Spinal cord (tissue), 9 donors: ENCODE measurements at regions not wholly inside any gene's neighbourhood (a gene's known extent, or its start where the extent isn't known, plus 50 kb on each side); places are given as distances from the start of the nearest gene placed in this dataset.

Experiments
- DNase-seq, 6 donors: peaks; one replicate each; pipeline versions ENCODE4 v3.0.0 to v3.0.0-alpha.2; 2013 to 2015; ENCODE audit warnings: low spot score in 6 of 6, low read depth in 4 of 6
- H3K27ac ChIP-seq: one replicate; pipeline ENCODE4 v1.5.1; 2013; ENCODE audit warnings: low read depth, low read length, control low read depth
- H3K27me3 ChIP-seq: one replicate; pipeline ENCODE4 v1.6.1; 2013; ENCODE audit warnings: low read length; ENCODE audit not compliant: control insufficient read depth, insufficient read depth
- H3K36me3 ChIP-seq: one replicate; pipeline ENCODE4 v1.6.1; 2013; ENCODE audit warnings: low read length; ENCODE audit not compliant: control insufficient read depth, insufficient read depth
- H3K4me1 ChIP-seq: one replicate; pipeline ENCODE4 v1.6.1; 2013; ENCODE audit warnings: low read length; ENCODE audit not compliant: control insufficient read depth, insufficient read depth
- H3K4me3 ChIP-seq: one replicate; pipeline ENCODE4 v1.5.1; 2013; ENCODE audit warnings: low read depth, low read length, control low read depth
- H3K9me3 ChIP-seq: one replicate; pipeline ENCODE4 v1.6.1; 2013; ENCODE audit warnings: low read length; ENCODE audit not compliant: control insufficient read depth, insufficient read depth
- WGBS: methylation state at CpG from one replicate; pipeline ENCODE4 v1.1.5; 2013; ENCODE audit warnings: missing lambda C conversion rate; ENCODE audit not compliant: insufficient coverage; 5-methylcytosine and 5-hydroxymethylcytosine counted together
- donor health status: healthy.

DNA sequence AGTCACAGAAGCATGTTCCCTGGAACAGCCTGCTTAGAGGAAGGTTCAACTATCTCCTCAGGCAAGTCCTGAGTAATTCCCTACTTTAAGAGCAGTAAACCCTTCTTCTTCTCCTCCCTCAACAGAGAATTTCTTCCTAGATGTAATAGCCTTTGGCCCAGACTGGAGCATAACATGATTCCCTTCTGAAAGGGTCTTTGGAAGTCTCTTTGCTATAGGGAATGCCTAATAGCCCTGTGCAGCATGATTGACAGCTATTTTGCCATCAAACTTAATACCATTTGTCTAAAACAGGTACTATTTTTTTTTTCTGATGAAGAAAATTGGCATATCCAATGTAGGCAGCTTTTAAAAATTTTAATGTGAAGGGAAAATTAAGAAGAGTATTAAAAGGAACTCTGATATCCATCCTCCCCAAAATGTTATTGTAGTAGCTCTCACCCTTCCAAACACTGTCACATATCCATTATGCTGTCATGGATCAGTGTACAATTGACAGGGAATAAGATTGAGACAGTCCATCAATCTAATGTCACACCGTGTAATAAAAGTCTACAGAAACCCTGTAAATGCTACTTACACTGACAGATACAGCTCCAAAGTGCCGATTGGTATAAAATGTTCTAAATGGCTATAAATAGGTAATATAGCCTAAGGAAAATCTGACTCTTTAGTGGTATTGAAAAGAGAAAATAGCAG, 884.6 kb downstream of the TTLL7 start:
- Histone ChIP-seq H3K9me3 (no peaks in the 10 kb centered on the region), H3K27me3 (no peaks in the 10 kb centered on the region), H3K36me3 (no peaks in the 10 kb centered on the region), H3K4me3 (no peak overlapping the region), H3K27ac (no peak overlapping the region), H3K4me1 (no peaks in the 10 kb centered on the region)
- DNase-seq = peak in 1 of 6 donors; percentile 7
- WGBS = no CpG with 5 or more reads among the region's 2 CpGs

DNA sequence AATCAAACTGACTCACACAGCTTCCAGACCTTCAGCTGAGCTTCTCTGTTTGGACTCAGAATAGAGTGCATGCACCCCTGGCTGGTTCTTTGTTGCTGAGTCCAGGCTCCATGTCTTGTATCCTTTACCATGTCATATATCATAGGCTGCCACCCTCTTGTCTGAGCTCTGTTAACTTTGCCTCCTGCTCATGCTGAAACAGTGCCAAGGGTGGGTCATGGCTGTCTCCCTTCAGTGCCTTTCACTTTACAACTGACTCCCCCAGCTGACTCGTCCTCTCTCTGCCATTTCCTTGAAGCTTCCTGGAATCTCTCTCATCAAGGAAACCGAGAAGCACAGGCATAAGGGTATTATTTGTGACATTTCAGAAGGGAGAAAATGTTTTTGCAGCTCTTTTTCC, 885.3 kb downstream of the TTLL7 start:
- Histone ChIP-seq H3K36me3 (no peaks in the 10 kb centered on the region), H3K27me3 (no peaks in the 10 kb centered on the region), H3K4me3 (no peak overlapping the region), H3K4me1 (no peaks in the 10 kb centered on the region), H3K9me3 (no peaks in the 10 kb centered on the region), H3K27ac (no peak overlapping the region)
- WGBS = no CpG with 5 or more reads among the region's 2 CpGs
- no peak for DNase-seq

DNA sequence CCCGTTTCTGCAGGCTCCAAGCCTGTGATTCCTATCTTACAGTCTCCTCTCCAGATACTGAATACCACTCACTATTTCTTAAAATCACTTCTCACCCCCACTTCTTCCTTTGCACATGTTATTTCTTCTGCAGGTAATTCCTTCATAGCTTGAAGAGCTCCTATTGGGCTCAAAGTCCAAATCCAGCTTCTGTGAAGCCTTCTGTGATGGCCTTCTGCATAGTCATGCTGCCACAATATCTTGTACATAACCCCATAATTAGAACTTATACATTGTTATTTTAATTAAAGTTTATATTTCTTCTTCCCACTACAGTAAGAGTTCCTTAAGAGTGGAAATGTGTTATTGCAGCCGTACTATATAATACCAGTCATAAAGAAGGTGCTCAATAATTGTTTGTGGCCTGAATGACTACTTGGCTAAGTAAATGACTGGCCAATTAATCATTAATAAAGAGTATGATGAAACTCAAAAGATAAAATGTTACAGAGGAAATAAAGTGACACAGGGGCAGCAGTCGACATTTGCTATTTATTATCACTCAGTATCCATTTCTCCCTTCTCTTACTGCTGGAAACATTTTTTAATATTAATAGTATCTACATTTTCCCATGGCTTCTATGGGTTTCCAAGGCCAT, 886.6 kb downstream of the TTLL7 start:
- Histone ChIP-seq H3K4me3 (no peak overlapping the region), H3K4me1 (no peaks in the 10 kb centered on the region), H3K27ac (no peak overlapping the region), H3K36me3 (no peaks in the 10 kb centered on the region), H3K27me3 (no peaks in the 10 kb centered on the region), H3K9me3 (no peaks in the 10 kb centered on the region)
- no peak for DNase-seq
- 100% methylated on average over 1 of the region's 3 CpGs for WGBS

DNA sequence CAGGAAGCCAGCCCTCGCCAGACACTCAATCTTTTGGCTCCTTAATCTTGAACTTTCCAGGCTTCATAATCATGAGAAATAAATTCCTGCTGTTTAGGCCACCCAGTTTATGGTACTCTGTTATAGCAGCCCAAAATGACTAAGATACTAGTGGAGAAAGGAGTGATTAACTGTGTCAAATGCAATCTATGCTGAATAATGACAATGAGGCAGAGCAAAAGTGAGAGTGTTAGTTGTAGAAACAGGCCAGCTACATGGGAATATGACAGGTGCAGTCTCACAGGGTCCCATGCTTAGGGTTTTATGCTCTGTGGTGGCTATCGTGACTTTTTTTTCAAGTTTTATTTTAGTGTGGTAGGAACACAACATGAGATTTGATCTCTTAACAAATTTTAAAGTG, 888.8 kb downstream of the TTLL7 start:
- H3K27ac ChIP-seq = no peak overlapping the region
- H3K4me1 ChIP-seq = no peaks in the 10 kb centered on the region
- H3K4me3 ChIP-seq = no peak overlapping the region
- no peak for DNase-seq
- no peaks in the 10 kb centered on the region for H3K36me3 ChIP-seq
- WGBS = no CpG with 5 or more reads among the region's 2 CpGs
- H3K9me3 ChIP-seq = no peaks in the 10 kb centered on the region
- H3K27me3 ChIP-seq = no peaks in the 10 kb centered on the region

DNA sequence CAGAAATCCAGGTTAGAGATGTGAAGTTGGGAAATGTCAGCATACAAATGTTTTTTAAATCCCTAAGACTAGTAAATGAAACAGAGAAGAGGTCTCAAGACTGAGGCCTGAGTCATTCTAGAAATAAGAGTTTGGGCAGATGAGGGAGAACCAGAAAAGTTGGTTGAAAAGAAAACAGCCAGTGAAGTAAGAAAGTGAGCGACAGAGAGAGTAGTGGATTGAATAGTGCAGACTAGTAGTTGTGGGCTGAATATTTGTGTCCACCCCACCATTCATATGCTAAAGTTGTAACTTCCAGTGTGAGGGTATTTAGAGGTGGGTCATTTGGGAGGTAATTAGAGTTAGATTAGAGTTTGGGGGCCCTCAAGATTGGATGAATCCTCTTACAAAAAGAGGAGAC, 889.2 kb downstream of the TTLL7 start:
- 100% methylated on average over 1 of the region's 1 CpG for WGBS
- no peaks in the 10 kb centered on the region for H3K9me3 ChIP-seq
- no peaks in the 10 kb centered on the region for H3K4me1 ChIP-seq
- H3K36me3 ChIP-seq = no peaks in the 10 kb centered on the region
- no peak for DNase-seq
- no peak overlapping the region for H3K4me3 ChIP-seq
- no peak overlapping the region for H3K27ac ChIP-seq
- no peaks in the 10 kb centered on the region for H3K27me3 ChIP-seq

DNA sequence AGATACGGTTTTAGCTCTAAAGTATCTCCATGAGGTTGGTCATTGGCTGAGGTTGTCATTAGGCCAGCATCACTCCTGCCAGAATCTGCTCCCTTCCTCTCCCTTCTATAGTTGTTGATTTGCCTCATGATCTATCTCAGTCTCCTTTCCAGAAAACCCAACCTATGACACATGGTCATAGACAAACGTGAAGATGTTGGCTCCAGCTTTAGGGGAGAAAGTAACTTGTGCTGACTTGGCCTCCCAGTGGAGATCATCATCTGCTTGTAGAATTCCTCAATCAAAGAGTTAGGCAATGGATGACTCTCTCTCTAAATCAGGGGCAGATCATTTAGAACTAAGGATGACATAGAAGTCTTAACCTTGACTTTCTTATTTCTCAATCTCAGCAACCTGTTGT, 894.4 kb downstream of the TTLL7 start:
- 100% methylated on average over 1 of the region's 2 CpGs for WGBS
- Histone ChIP-seq H3K9me3 (no peaks in the 10 kb centered on the region), H3K27me3 (no peaks in the 10 kb centered on the region), H3K36me3 (no peaks in the 10 kb centered on the region), H3K4me1 (no peaks in the 10 kb centered on the region), H3K4me3 (no peak overlapping the region), H3K27ac (no peak overlapping the region)
- no peak for DNase-seq

DNA sequence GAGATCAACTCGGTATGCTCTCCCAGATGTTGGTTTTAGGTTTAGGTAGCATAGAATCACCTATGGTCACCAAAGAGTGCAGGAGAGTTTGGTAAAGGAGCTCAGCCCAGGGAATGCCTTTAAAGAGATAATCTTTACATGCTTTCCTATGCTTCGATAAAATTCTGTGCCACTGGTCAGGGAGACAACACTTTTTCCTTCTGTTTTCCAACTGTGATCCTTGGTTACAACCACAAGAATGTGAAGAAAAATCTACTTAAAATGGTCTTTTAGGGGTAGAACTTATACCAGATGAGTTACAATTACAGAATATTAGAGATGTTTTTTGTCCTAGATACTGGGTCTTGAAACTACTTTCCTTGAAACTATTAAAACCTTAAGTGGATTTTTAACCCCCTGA, 895.6 kb downstream of the TTLL7 start:
- H3K27me3 ChIP-seq = no peaks in the 10 kb centered on the region
- H3K36me3 ChIP-seq = no peaks in the 10 kb centered on the region
- H3K4me3 ChIP-seq = no peak overlapping the region
- no peaks in the 10 kb centered on the region for H3K4me1 ChIP-seq
- 100% methylated on average over 1 of the region's 2 CpGs for WGBS
- no peaks in the 10 kb centered on the region for H3K9me3 ChIP-seq
- no peak for DNase-seq
- no peak overlapping the region for H3K27ac ChIP-seq

DNA sequence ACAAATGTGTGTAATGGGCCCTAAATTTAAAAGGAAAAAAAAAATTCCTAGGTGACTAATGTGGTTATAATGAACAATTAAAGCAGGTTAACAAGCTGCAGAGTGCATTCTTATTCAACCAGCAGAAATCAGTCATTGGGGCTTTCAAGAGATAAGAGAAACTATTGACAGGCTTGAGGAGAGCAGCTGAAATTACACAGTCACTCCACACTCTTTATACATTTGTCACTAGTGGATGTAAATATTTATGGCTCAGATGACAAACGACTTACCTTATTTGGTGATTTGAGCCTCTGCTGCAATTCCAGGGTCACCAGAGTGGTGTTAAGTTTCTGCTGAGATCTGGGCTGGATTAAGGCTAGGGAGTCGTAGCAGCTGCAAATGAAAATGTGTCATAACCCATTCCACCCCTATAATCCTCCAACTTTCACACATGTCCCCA, 896.3 kb downstream of the TTLL7 start:
- H3K4me3 ChIP-seq = no peak overlapping the region
- peak in 1 of 6 donors; percentile 3 for DNase-seq
- WGBS = no CpG with 5 or more reads among the region's 2 CpGs
- no peaks in the 10 kb centered on the region for H3K27me3 ChIP-seq
- no peak overlapping the region for H3K27ac ChIP-seq
- no peaks in the 10 kb centered on the region for H3K36me3 ChIP-seq
- H3K4me1 ChIP-seq = no peaks in the 10 kb centered on the region
- H3K9me3 ChIP-seq = no peaks in the 10 kb centered on the region

DNA sequence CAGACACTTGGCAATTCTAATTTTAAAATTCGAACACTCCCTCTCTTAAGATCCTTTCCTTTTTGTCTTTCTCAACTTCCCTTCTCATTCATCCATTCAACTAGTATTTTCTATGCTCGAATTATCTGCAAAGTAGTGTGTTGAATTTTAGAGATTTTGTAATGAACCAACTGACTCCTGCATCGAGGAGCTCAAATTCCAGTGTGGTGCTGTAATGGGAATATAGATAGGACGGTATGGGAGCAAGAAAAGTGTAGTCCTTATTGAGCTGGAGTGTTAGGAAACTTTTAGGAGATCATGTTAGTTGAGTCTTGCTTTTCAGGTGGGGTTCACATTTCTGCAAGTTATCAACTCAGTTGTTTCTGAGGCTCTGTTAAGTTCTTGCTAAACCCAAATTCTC, 897.5 kb downstream of the TTLL7 start:
- Histone ChIP-seq H3K27ac (no peak overlapping the region), H3K36me3 (no peaks in the 10 kb centered on the region), H3K27me3 (no peaks in the 10 kb centered on the region), H3K4me3 (no peak overlapping the region), H3K4me1 (no peaks in the 10 kb centered on the region), H3K9me3 (no peaks in the 10 kb centered on the region)
- no peak for DNase-seq
- WGBS = 72% methylated on average over 2 of the region's 4 CpGs

DNA sequence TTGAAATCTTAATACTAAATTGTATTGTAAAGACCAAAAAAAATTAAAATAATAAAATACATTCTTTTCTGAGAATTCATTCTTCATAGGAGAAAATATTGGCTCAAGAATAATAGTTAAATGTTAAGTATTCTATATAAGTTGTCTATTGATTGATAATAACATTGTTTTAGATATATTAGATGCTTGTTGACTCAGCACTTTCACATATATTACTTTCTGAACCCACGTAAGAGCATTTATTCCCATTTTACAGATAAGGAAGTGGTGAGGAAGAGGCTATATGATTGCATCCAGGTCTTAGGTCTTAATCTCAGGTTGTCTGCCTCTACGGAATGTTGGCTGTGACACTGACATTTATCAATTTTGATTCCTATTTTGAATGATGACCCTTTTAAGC, 898.8 kb downstream of the TTLL7 start:
- Histone ChIP-seq H3K36me3 (no peaks in the 10 kb centered on the region), H3K4me1 (no peaks in the 10 kb centered on the region), H3K4me3 (no peak overlapping the region), H3K9me3 (no peaks in the 10 kb centered on the region), H3K27me3 (no peaks in the 10 kb centered on the region), H3K27ac (no peak overlapping the region)
- 100% methylated on average over 1 of the region's 2 CpGs for WGBS
- no peak for DNase-seq
